NCI-H1048 (cell line): ENCODE measurements at regions not wholly inside any gene's neighbourhood (a gene's known extent, or its start where the extent isn't known, plus 50 kb on each side); places are given as distances from the start of the nearest gene placed in this dataset.
"Not testable (repeated sequence)": the region's sequence is repeated elsewhere in the genome, so short reads cannot be mapped to it uniquely, and the experiment has no call there.

Experiments
- DNase-seq: peaks from one replicate; lab custom pipeline; 2025; lab: John Stamatoyannopoulos, UW

- DNase-seq: no peak
Observed at GRCh38 chr9:89839449-89839848, 234.6 kb downstream of the GADD45G start.

- DNase-seq: no peak
Observed at GRCh38 chr9:89839952-89840351, 235.1 kb downstream of the GADD45G start.

- no peak for DNase-seq
Observed at GRCh38 chr9:89841456-89841855, 236.6 kb downstream of the GADD45G start.

GRCh38 chr9:89842267-89842768 is 237.5 kb downstream of the GADD45G start:
- DNase-seq: no peak

GRCh38 chr9:89843074-89843473 is 238.3 kb downstream of the GADD45G start:
- no peak for DNase-seq

GRCh38 chr9:89843591-89843990 is 238.8 kb downstream of the GADD45G start:
- no peak for DNase-seq

GRCh38 chr9:89844075-89844474 is 239.3 kb downstream of the GADD45G start:
- no peak for DNase-seq

GRCh38 chr9:89844535-89844934 is 239.7 kb downstream of the GADD45G start:
- DNase-seq: no peak

- DNase-seq: no peak
Observed at GRCh38 chr9:89845321-89845720, 240.5 kb downstream of the GADD45G start.

- DNase-seq: no peak
Observed at GRCh38 chr9:89845862-89846261, 241.1 kb downstream of the GADD45G start.

GRCh38 chr9:89848060-89849040 is 243.5 kb downstream of the GADD45G start:
- DNase-seq: no peak

GRCh38 chr9:89849096-89849495 is 244.3 kb downstream of the GADD45G start:
- DNase-seq: no peak

GRCh38 chr9:89850153-89850552 is 245.3 kb downstream of the GADD45G start:
- DNase-seq: no peak

GRCh38 chr9:89850631-89851325 is 246.0 kb downstream of the GADD45G start:
- DNase-seq: no peak

GRCh38 chr9:89853161-89853560 is 248.3 kb downstream of the GADD45G start:
- DNase-seq: no peak

GRCh38 chr9:89853931-89854330 is 249.1 kb downstream of the GADD45G start:
- no peak for DNase-seq

- DNase-seq: no peak
Observed at GRCh38 chr9:89854715-89855475, 250.1 kb downstream of the GADD45G start.

GRCh38 chr9:89856296-89856695 is 251.5 kb downstream of the GADD45G start:
- not testable (repeated sequence) for DNase-seq

- DNase-seq: not testable (repeated sequence)
Observed at GRCh38 chr9:89856950-89857349, 252.1 kb downstream of the GADD45G start.

GRCh38 chr9:89859842-89860241 is 255.0 kb downstream of the GADD45G start:
- not testable (repeated sequence) for DNase-seq

- not testable (repeated sequence) for DNase-seq
Observed at GRCh38 chr9:89861371-89861770, 256.6 kb downstream of the GADD45G start.

- DNase-seq: no peak
Observed at GRCh38 chr9:89862316-89862715, 257.5 kb downstream of the GADD45G start.
